ENCODE measurements at regions not wholly inside any gene's neighbourhood (a gene's known extent, or its start where the extent isn't known, plus 50 kb on each side); places are given as distances from the start of the nearest gene placed in this dataset.

DNA sequence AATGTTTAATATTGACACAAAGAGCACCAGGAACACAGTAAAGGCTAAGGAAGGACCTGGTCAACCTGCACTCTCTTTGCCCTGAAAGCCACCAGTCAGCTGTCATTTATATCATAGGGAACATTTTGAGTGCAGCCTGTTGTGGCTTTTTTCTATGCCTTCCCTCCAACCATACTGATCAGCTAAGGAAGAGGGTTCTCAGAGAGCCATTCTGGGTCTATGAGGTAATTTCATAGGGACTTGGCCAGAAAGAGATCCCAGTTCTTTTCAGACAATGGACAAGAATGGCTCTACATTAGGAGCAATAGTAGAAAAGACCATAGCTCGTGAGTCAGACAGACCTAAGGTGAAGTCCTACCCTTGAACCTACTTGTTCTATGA lies 132.8 kb downstream of the CCDC34 start:
- TF ChIP-seq CTCF (conservative IDR thresholded peaks at IDR 0.05; ENCODE audit: low read length) = no peak
- no peak for TF ChIP-seq EZH2phosphoT487 (IDR thresholded peaks at IDR 0.05; ENCODE audit: borderline replicate concordance, low read depth, low read length)

All from OCI-LY7 (cell line).